HG03097 (cell line): ENCODE measurements at regions not wholly inside any gene's neighbourhood (a gene's known extent, or its start where the extent isn't known, plus 50 kb on each side); places are given as distances from the start of the nearest gene placed in this dataset.

ENCODE experiments used
- ATAC-seq: cut with Tn5 transposase; IDR thresholded peaks from one replicate; pipeline ENCODE4 v1.9.1; 2021; ENCODE audit not compliant: unreplicated experiment, low FRiP score

DNA sequence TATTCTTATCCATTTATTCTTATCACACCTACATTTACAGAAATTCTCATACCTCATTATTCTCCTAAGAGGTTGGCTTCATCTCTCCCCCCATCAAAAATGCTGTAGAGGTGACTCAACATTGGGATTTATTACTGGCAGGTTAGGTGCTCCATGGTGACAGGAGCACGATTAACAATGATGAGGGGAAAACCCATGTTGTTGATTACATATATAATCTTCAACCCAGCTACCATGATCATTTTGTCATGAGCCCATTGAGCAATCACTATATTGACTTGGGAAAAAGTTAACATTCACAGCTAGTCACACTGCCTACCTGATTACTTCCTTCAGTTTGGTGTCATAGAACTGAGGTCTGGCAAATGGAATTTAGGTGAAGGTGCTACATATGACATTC, 712.1 kb upstream of the CHRM3 start:
- no peak for ATAC-seq

GRCh38 chr1:238673561-238673960, 712.8 kb upstream of the CHRM3 start:
- no peak for ATAC-seq

DNA sequence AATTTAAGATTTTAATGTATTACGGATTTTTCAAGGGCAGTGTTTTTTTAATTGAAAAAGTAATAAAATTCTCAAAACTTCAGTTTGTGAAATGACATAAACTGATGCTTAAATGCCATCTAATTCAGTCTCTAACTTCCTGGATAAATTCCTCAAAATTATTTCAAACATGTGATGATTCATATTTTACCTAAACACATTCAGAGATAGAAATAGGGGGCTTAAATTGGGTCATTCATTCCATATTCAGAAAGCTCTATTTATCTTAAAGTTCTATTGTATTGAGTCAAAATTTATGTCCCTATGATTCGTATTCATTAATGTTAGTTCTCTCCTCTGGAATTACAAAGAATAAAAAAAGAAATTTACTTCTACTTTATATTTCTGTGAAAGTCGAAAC, 713.6 kb upstream of the CHRM3 start:
- no peak for ATAC-seq

- ATAC-seq: no peak
These were observed 714.1 kb upstream of the CHRM3 start for GRCh38 chr1:238672262-238672661.

DNA sequence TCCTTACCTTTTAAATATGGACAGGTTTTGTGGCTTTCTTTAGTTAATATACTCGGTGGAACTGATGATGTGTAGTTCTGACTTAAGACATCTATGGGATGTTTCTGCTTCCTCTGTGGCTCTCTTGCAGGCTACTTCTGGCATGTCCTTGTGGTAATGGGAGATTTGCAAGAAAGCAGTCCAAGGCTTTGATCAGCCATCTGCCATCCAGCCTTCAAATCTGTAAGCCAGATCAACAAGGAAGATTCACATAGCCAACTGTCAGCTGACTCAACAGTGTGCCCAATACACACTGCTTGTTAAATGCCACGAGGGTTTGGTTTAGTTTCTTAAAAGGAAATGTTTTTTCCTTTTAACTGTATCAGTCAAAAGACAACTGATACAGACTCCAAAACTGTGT, 722.2 kb upstream of the CHRM3 start:
- no peak for ATAC-seq

- ATAC-seq: no peak
These were observed 725.5 kb upstream of the CHRM3 start for GRCh38 chr1:238660849-238661248.

DNA sequence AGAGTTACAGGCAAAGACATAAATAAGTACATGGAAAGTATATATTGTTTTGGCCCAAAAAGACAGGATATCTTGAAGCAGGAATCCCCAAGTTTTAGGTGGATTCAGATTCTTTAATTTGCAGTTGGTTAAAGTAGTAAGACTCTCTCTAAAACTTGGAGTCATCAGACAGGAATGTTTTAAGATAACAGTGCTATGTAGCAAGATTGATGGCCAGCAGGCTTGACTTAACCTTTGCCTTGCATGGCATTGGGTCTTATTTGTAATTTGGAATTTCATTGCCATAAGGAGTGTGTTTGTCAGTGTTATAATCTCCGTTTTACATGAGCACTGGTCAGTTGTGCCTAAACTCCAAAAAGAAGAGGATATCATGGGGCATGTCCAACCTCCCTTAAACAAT, 727.6 kb upstream of the CHRM3 start:
- no peak for ATAC-seq

- ATAC-seq: no peak
These were observed 732.6 kb upstream of the CHRM3 start for GRCh38 chr1:238653693-238654321.

DNA sequence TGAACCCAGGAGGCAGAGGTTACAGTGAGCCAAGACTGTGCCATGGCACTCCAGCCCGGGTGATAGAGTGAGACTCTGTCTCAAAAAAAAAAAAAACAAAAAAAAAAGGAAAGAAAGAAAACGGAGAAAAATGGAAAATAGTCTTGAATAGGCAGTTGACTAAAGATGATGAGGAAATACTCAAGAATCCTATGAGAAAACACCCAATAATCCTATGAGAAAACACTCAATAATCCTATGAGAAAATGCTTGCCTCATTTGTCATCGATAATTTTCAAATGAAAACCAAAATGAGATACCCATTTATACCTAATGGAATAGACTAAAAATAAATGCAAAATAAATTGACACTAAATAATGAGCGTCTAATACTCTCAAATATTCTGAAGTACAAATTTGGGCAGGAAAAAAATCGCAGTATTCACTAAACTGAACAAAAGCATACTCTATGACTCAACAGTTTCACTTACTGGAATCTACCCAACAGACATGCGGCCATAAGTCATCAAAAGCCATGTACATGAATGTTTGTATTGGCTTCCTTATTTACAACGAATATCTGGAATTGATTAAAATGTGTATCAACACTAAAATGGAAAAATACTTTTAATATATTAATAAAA, 733.9 kb upstream of the CHRM3 start:
- ATAC-seq: no peak

- ATAC-seq: no peak
These were observed 737.2 kb upstream of the CHRM3 start for GRCh38 chr1:238649200-238649599.

DNA sequence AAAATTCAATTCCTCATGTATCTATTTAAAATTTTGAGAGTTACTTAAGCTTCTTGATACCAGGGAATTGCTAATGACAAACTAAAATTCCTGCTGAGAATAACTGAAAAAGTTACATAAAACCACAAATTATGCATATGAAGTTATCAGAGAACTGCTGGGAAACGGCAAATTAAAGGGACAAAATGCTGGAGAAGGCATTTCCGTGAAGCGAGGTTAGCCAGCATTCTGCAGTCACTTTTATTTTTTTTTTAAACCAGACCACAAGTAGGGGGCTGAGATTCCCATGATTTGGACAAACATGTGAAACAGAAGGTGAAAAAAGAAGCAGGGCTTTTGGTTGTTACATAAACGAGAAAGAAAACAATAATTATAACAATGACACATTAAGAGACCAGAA, 737.6 kb upstream of the CHRM3 start:
- ATAC-seq: no peak

DNA sequence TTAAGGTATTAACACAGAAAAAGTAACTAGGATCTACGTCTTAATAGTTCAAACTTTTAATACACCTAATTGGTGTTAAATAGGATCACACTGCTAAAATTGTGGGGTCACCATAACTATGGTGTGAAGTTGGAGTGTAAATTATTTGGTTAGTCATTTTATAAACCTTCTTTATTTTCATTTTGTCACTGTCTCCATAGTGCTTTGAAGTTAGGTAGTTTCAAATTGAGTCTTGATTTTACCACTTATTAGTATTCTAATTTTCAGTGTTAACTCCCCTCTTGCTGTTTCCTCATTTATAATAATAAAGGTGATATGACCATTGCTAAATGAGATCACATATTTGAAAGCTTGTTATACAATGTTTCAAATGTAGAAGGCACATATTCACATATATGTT, 738.1 kb upstream of the CHRM3 start:
- ATAC-seq: no peak

- no peak for ATAC-seq
These were observed 738.5 kb upstream of the CHRM3 start for GRCh38 chr1:238647877-238648276.

DNA sequence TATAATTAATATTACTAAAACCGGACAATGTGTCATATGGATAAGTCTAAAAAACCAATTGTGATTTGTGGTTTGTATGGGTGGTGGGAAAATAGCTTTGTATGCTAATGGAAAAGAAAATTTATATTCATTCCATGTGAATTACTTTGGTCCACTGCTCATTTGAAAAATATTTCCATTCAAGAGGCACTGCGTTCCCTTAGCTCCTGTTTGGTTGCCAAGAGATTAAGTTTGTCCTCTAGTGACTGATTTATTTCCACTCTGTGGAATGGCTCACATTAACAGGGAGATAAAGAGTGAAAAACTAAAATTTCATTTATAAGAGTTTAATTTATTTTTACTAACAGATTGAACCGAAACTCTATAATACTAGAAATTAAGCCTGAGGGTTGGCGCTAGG, 744.1 kb upstream of the CHRM3 start:
- ATAC-seq: no peak

GRCh38 chr1:238639861-238640260, 746.5 kb upstream of the CHRM3 start:
- ATAC-seq: no peak

- ATAC-seq: no peak
These were observed 737.4 kb upstream of the ZP4 start for GRCh38 chr1:238628110-238628509.

DNA sequence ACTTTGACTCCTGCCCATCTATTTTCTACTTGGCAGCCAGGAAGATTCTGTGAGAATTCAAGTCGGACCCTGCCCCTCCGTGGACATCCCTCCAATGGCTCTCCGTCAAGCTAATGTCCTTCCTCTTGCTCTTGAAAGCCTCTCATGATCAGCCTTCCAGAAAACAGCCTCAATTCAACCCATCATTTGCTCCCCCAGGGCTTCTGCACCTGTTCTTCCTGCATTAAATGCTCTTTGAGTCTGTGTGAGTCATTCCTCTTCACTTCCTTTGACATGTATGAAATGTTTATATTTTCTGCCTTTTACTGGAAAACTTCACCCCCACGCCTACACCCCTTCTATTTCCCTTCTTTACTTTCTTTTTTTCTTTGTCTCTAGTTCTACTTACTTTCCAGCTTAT, 734.1 kb upstream of the ZP4 start:
- no peak for ATAC-seq

DNA sequence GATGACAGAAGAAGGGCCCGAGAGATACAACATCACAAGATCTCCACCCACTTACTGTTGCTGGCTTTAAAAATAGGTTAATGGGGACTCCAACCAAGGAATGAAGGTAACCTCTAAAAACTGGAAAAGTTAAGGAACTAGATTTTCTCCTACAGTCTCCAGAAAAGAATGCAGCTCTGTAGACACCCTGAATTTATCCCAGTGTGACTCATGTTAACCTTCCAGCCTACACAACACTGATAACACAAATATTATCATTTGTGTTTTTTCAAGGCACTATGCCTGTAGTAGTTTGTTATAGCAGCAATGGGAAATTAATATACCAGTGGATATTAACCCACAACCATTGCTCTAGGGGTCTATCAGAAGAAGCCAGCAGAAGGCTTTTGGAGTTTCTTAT, 730.7 kb upstream of the ZP4 start:
- no peak for ATAC-seq

- no peak for ATAC-seq
These were observed 728.9 kb upstream of the ZP4 start for GRCh38 chr1:238619652-238620051.

DNA sequence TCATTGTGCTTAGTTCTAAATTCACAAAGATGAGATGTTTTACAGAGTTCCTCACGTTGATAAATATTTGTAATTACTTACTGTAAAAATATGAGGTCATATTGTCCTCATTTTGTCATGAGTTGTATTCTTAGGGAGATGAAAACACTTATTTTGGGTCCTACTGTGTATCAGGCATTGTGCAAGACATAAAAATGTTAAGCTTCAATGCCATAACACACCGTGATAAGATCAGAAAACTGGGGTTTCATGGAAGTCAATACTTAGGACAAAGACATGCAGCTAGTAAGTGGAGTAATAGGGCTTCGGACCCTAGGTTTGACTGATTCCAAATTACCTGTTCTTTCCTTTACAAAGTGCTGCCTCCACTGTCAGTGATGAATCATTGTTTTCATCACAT, 720.7 kb upstream of the ZP4 start:
- ATAC-seq: no peak

DNA sequence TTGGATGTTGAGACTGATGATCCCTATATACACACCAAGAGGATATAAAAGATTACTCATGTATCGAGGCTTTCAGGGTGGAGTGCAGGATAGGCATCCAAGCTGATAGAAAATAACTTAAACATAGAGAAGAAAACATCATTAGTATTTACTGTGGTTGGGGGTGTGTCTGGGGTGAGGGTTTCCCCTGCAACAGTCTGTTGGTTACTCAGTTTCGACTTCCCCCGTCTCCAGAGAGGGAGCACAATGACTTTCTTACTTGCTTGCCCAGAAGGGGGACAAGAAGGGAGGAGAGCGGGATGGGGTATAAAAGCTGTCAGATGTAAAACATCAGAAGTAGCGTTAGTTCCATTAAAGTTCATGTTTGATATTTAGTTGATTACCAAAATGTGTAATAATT, 717.4 kb upstream of the ZP4 start:
- no peak for ATAC-seq

DNA sequence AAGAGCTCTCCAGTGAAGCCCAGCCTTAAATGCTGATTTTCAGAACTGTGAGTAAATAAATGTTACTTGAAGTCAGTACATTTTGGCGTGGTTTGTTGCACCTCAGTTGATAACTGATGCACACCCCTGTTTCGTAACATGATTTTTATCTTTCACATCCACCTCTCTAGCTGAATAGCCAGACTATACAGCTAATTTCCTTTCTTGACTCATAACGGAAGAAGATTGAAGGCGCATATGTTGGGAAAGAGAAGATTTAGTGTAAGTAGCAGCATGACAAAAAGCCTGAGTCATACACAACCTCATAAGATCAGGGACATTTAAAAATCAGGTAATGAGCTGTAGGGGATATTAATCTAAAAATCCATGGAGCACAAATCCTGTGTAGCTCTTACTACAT, 716.2 kb upstream of the ZP4 start:
- no peak for ATAC-seq

GRCh38 chr1:238606457-238606856, 715.7 kb upstream of the ZP4 start:
- ATAC-seq: no peak
